ENCODE measurements at regions not wholly inside any gene's neighbourhood (a gene's known extent, or its start where the extent isn't known, plus 50 kb on each side); places are given as distances from the start of the nearest gene placed in this dataset.

DNA sequence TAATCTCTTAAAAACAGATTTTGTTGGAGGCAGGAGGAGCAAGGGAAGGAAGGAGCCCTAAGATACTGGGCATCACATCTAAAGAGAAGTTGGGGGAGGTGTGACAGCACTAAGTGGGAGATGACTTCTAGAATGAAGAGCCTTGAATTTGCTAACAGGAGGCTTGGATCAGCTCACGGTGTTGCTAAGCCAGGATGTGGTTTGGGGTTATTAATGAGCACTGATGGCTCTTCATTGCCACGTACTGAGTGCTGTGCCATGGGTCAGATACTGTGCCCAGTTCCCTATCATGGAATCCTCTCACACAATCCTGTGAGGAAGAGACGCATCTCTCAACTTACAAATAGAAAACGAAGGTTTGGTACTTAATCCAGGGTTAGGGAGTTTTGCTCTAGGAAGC is 78.5 kb downstream of the C7orf25 start:
- intact Hi-C loops (cut with DNase I; ENCODE audit: low total_unique reads) = no loop called here
- WGBS, 2 donors = 69 to 70% methylated on average over 4 of the region's 4 CpGs
- TF ChIP-seq, protein P1, sequence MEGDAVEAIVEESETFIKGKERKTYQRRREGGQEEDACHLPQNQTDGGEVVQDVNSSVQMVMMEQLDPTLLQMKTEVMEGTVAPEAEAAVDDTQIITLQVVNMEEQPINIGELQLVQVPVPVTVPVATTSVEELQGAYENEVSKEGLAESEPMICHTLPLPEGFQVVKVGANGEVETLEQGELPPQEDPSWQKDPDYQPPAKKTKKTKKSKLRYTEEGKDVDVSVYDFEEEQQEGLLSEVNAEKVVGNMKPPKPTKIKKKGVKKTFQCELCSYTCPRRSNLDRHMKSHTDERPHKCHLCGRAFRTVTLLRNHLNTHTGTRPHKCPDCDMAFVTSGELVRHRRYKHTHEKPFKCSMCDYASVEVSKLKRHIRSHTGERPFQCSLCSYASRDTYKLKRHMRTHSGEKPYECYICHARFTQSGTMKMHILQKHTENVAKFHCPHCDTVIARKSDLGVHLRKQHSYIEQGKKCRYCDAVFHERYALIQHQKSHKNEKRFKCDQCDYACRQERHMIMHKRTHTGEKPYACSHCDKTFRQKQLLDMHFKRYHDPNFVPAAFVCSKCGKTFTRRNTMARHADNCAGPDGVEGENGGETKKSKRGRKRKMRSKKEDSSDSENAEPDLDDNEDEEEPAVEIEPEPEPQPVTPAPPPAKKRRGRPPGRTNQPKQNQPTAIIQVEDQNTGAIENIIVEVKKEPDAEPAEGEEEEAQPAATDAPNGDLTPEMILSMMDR (IDR thresholded peaks at IDR 0.05) = no peak
- TF ChIP-seq POLR2A (IDR thresholded peaks at IDR 0.05) = no peak

DNA sequence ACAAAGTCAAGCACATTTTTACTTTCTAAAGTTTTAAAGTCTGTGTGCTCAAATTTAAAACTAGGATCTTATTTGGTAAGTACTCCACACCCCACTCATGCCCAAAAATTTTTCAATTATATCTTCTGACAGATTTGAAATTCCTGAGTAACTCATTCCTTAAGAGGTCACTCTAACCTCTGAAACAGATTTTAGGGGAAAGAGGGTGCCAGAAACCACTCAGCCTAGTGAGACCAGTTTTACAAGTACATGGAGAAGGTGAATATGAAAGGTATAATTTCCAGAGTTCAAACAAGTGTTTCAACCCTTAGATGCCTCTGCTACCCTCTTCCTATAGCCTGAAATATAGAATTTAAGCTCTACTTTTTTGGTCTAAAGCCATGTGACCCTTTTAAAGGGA is 79.2 kb downstream of the C7orf25 start:
- no peak for DNase-seq (ENCODE audit: low spot score in 2 of 2)
- H3K4me3 ChIP-seq (ENCODE audit: low read depth, poor library complexity, severe bottlenecking) = no peak overlapping the region
- TF ChIP-seq, protein P1 (IDR thresholded peaks at IDR 0.05) = no peak
- TF ChIP-seq POLR2A (IDR thresholded peaks at IDR 0.05) = no peak
- intact Hi-C loops (cut with DNase I; ENCODE audit: low total_unique reads) = no loop called here

More for the DNA sequence above, 78.5 kb downstream of the C7orf25 start:
- no peak for DNase-seq (ENCODE audit: low spot score in 2 of 2)
- no peak overlapping the region for H3K4me3 ChIP-seq (ENCODE audit: low read depth, poor library complexity, severe bottlenecking)

DNA sequence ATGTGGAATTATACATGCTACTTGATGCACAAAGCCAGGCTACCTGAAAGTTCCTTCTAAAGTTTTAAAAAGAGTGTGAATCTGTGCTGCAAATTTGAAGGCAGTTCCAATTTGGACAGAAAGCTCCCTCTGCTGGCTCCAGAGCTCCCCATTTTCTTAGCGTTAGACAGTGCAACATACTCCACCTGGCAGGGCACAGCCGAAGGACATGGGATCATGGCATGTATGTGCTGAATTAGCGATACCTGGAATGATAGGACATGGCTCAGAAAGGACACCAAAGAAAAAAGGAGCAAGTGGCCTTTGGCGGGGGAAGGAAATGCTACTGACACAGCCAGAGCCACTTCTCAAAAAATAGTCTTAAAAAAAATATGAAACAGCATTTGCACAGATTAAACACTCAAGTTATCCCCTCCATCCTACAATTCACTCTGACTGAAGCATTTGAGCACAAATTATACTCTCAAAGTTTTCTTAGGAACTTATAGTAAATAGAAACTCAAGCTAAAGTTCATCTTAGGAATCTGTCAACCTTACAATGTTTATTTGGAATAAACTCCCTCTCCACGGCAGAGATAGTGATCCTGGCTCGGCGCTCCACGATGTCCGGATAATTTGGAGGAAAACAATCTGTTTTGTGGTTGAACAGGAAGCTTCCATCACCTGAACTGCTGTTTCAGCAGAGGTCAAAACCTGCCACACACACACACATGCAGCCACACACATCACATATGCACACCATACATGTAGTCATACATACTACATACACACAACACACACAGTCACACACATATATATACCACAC is 80.0 kb downstream of the C7orf25 start:
- DNase-seq (ENCODE audit: low spot score in 2 of 2) = peak in 1 of 2 donors; percentile 25
- no peak for TF ChIP-seq POLR2A (IDR thresholded peaks at IDR 0.05)
- TF ChIP-seq, protein P1 (IDR thresholded peaks at IDR 0.05) = peak in 1 of 3 donors; percentile 30
- intact Hi-C loops (cut with DNase I; ENCODE audit: low total_unique reads) = no loop called here
- no peak overlapping the region for H3K4me3 ChIP-seq (ENCODE audit: low read depth, poor library complexity, severe bottlenecking)
- WGBS, 2 donors = 24 to 30% methylated on average over 9 of the region's 9 CpGs

DNA sequence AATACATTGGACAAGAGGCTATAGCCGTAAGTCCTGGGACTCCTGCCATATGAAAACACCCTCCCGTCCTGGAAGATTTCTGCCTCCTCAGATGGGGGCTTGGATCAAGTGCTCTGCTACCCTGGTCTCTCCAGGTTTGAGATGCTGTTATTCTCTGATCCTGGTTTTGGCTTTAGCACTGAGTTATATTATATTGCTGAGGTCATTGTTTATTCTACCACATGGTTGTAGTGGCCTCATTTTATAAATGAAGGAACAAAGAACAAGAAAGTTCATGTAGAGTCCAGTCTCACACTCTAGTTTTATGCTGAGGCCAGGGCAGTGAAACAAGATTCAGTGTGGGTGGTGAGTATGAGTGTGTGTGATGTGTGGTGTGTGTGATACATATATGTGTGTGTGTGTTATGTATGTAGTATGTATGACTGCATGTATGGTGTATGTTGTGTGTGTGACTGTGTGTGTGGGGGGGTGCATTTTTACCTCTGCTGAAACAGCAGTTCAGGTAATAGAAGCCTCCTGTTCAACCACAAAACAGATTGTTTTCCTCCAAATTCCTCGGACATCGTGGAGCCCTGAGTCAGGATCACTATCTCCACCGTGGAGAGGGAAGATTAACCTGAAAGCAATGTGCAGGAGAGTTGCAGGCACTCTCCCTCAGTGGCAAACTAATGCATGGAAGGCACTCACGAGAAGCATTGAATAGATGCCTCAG is 80.7 kb downstream of the C7orf25 start:
- DNase-seq (ENCODE audit: low spot score in 2 of 2) = no peak
- intact Hi-C loops (cut with DNase I; ENCODE audit: low total_unique reads) = no loop called here
- TF ChIP-seq, protein P1 (IDR thresholded peaks at IDR 0.05) = no peak
- no peak for TF ChIP-seq POLR2A (IDR thresholded peaks at IDR 0.05)
- WGBS, 2 donors = 52% methylated on average over 6 of the region's 6 CpGs
- H3K4me3 ChIP-seq (ENCODE audit: low read depth, poor library complexity, severe bottlenecking) = no peak overlapping the region

DNA sequence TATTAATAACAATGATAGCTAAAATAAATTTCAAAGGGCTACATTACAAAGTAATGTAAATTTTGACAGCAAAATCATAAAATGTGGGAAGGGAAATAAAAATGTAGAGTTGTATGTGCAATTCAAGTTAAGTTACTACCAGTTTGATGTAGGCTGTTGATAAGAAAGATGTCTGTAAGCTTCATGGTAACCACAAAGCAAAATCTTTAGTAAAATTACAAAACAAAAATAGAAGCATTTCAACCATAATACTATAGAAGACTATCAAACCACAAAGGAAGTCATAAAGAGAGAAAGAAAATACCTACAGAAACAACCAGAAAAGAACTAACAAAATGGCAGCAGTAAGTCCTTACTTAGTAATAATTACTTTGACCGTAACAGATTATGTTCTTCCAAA is 99.1 kb downstream of the C7orf25 start:
- TF ChIP-seq POLR2A (IDR thresholded peaks at IDR 0.05) = no peak
- TF ChIP-seq, protein P1 (IDR thresholded peaks at IDR 0.05) = no peak
- no peak overlapping the region for H3K4me3 ChIP-seq (ENCODE audit: low read depth, poor library complexity, severe bottlenecking)
- no peak for DNase-seq (ENCODE audit: low spot score in 2 of 2)
- WGBS, 2 donors = 97 to 98% methylated on average over 1 of the region's 1 CpG
- intact Hi-C loops (cut with DNase I; ENCODE audit: low total_unique reads) = no loop called here
